ENCODE measurements at regions not wholly inside any gene's neighbourhood (a gene's known extent, or its start where the extent isn't known, plus 50 kb on each side); places are given as distances from the start of the nearest gene placed in this dataset.
"Not testable (repeated sequence)": the region's sequence is repeated elsewhere in the genome, so short reads cannot be mapped to it uniquely, and the experiment has no call there.

- no peak for DNase-seq (ENCODE audit: low read depth in 2 of 2)
Measured at GRCh38 chr4:159655547-159655946, 552.7 kb downstream of the RAPGEF2 start.

GRCh38 chr4:159669094-159669493 is 566.2 kb downstream of the RAPGEF2 start:
- DNase-seq (ENCODE audit: low read depth in 2 of 2), result no peak

- no peak for DNase-seq (ENCODE audit: low read depth in 2 of 2)
Measured at GRCh38 chr4:159673221-159673620, 570.3 kb downstream of the RAPGEF2 start.

GRCh38 chr4:159674241-159674640 is 571.4 kb downstream of the RAPGEF2 start:
- no peak for DNase-seq (ENCODE audit: low read depth in 2 of 2)

- DNase-seq (ENCODE audit: low read depth in 2 of 2), result no peak
Measured at GRCh38 chr4:159677521-159677920, 574.6 kb downstream of the RAPGEF2 start.

GRCh38 chr4:159682996-159683395 is 580.1 kb downstream of the RAPGEF2 start:
- no peak for DNase-seq (ENCODE audit: low read depth in 2 of 2)

- no peak for DNase-seq (ENCODE audit: low read depth in 2 of 2)
Measured at GRCh38 chr4:159684061-159684460, 581.2 kb downstream of the RAPGEF2 start.

GRCh38 chr4:159685340-159686092 is 582.6 kb downstream of the RAPGEF2 start:
- no peak for DNase-seq (ENCODE audit: low read depth in 2 of 2)

GRCh38 chr4:159689526-159689925 is 586.6 kb downstream of the RAPGEF2 start:
- DNase-seq (ENCODE audit: low read depth in 2 of 2), result no peak

GRCh38 chr4:159697322-159698283 is 594.7 kb downstream of the RAPGEF2 start:
- DNase-seq (ENCODE audit: low read depth in 2 of 2), result no peak

GRCh38 chr4:159698336-159698735 is 595.5 kb downstream of the RAPGEF2 start:
- DNase-seq (ENCODE audit: low read depth in 2 of 2), result no peak

GRCh38 chr4:159702200-159702599 is 599.3 kb downstream of the RAPGEF2 start:
- no peak for DNase-seq (ENCODE audit: low read depth in 2 of 2)

GRCh38 chr4:159705334-159705733 is 602.5 kb downstream of the RAPGEF2 start:
- DNase-seq (ENCODE audit: low read depth in 2 of 2), result no peak

- DNase-seq (ENCODE audit: low read depth in 2 of 2), result no peak
Measured at GRCh38 chr4:159706704-159707103, 603.8 kb downstream of the RAPGEF2 start.

- DNase-seq (ENCODE audit: low read depth in 2 of 2), result not testable (repeated sequence)
Measured at GRCh38 chr4:159715180-159715579, 612.3 kb downstream of the RAPGEF2 start.

GRCh38 chr4:159719531-159719930 is 616.7 kb downstream of the RAPGEF2 start:
- no peak for DNase-seq (ENCODE audit: low read depth in 2 of 2)

GRCh38 chr4:159722052-159722451 is 619.2 kb downstream of the RAPGEF2 start:
- no peak for DNase-seq (ENCODE audit: low read depth in 2 of 2)

- DNase-seq (ENCODE audit: low read depth in 2 of 2), result no peak
Measured at GRCh38 chr4:159722918-159723317, 620.0 kb downstream of the RAPGEF2 start.

- no peak for DNase-seq (ENCODE audit: low read depth in 2 of 2)
Measured at GRCh38 chr4:159723341-159724048, 620.6 kb downstream of the RAPGEF2 start.

GRCh38 chr4:159725571-159725970 is 622.7 kb downstream of the RAPGEF2 start:
- DNase-seq (ENCODE audit: low read depth in 2 of 2), result no peak

- no peak for DNase-seq (ENCODE audit: low read depth in 2 of 2)
Measured at GRCh38 chr4:159735281-159736207, 632.7 kb downstream of the RAPGEF2 start.

Data from stimulated activated CD8-positive, alpha-beta memory T cell treated with anti-CD3 and anti-CD28 coated beads, Interleukin-2, amount 100 ng/mL, for 48 hours (primary cell).